ENCODE measurements at regions not wholly inside any gene's neighbourhood (a gene's known extent, or its start where the extent isn't known, plus 50 kb on each side); places are given as distances from the start of the nearest gene placed in this dataset.

DNA sequence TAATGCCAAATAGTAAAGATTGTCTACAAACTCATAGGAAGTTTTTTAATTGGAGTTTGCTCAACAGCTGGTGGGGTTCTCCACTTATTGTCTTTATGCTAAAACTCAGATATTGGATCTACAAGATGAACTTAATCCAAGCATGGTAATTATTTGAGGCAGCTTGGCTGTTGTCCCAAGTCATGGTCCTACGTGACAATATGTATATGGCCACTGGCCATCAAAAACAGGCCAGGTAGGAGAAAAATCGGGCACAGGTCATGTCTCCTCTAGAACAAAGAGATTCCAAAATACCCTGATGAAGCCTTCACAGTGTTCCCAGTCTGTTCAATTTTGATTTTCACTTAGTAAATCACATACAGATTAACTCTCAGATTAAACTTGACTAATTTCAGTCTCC lies 606.4 kb downstream of the TNS3 start:
- no peak overlapping the region for H3K4me3 ChIP-seq (ENCODE audit: low read length)
- WGBS (ENCODE audit: insufficient coverage) = 85% methylated on average over 2 of the region's 2 CpGs

DNA sequence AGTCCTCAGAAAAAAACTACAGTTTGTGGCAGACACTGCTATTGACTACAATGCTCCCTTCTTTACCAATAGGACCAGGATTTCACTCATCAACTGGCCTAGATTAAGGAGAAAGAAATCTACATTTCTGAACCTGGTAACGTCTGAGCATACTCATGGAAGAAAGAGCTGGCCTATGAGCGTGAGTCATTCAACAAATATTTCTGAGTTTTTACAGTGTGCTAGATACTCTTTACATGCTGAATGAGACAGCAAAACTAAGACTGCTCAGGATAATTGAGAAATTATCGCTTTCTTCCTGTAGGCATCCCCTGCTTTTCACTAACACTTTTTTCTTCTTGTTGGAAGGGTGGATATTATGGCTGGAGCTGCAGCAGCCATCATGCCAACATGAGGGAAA lies 609.7 kb downstream of the TNS3 start:
- no peaks in the 10 kb centered on the region for H3K9me3 ChIP-seq (ENCODE audit: control insufficient read depth, insufficient read depth, low read length)
- no peaks in the 10 kb centered on the region for H3K27me3 Mint-ChIP-seq (ENCODE audit: low read depth in 2 of 2)
- no peak for DNase-seq
- peaks cover 2 to 4% of the 10 kb centered on the region in 2 donors for H3K9me3 Mint-ChIP-seq
- no peaks in the 10 kb centered on the region for H3K27me3 ChIP-seq (ENCODE audit: control insufficient read depth, insufficient read depth, low read length)
- no peak overlapping the region for H3K4me3 ChIP-seq (ENCODE audit: low read length)
- H3K4me1 Mint-ChIP-seq = no peaks in the 10 kb centered on the region
- H3K36me3 ChIP-seq (ENCODE audit: control insufficient read depth, insufficient read depth, low read length) = no peaks in the 10 kb centered on the region
- no peak overlapping the region for H3K4me3 Mint-ChIP-seq
- no peaks in the 10 kb centered on the region for H3K36me3 Mint-ChIP-seq
- H3K27ac Mint-ChIP-seq = no peak overlapping the region
- TF ChIP-seq, protein P1, sequence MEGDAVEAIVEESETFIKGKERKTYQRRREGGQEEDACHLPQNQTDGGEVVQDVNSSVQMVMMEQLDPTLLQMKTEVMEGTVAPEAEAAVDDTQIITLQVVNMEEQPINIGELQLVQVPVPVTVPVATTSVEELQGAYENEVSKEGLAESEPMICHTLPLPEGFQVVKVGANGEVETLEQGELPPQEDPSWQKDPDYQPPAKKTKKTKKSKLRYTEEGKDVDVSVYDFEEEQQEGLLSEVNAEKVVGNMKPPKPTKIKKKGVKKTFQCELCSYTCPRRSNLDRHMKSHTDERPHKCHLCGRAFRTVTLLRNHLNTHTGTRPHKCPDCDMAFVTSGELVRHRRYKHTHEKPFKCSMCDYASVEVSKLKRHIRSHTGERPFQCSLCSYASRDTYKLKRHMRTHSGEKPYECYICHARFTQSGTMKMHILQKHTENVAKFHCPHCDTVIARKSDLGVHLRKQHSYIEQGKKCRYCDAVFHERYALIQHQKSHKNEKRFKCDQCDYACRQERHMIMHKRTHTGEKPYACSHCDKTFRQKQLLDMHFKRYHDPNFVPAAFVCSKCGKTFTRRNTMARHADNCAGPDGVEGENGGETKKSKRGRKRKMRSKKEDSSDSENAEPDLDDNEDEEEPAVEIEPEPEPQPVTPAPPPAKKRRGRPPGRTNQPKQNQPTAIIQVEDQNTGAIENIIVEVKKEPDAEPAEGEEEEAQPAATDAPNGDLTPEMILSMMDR (IDR thresholded peaks at IDR 0.05) = no peak
- intact Hi-C loops (cut with micrococcal nuclease) = no loop called here
- no peaks in the 10 kb centered on the region for H3K4me1 ChIP-seq (ENCODE audit: control insufficient read depth, insufficient read depth, low read length)
- ATAC-seq = no peak
- H3K27ac ChIP-seq (ENCODE audit: low read length) = no peak overlapping the region
- WGBS (ENCODE audit: insufficient coverage) = 92% methylated on average over 2 of the region's 3 CpGs

More for the DNA sequence above, 606.4 kb downstream of the TNS3 start:
- Histone ChIP-seq H3K9me3 (ENCODE audit: control insufficient read depth, insufficient read depth, low read length) (no peaks in the 10 kb centered on the region), H3K36me3 (ENCODE audit: control insufficient read depth, insufficient read depth, low read length) (no peaks in the 10 kb centered on the region), H3K4me1 (ENCODE audit: control insufficient read depth, insufficient read depth, low read length) (no peaks in the 10 kb centered on the region), H3K27ac (ENCODE audit: low read length) (no peak overlapping the region), H3K27me3 (ENCODE audit: control insufficient read depth, insufficient read depth, low read length) (no peaks in the 10 kb centered on the region)
- H3K27me3 Mint-ChIP-seq (ENCODE audit: low read depth in 2 of 2) = no peaks in the 10 kb centered on the region
- DNase-seq (no peak), ATAC-seq (no peak)
- H3K36me3 Mint-ChIP-seq = no peaks in the 10 kb centered on the region
- TF ChIP-seq, protein P1 (IDR thresholded peaks at IDR 0.05) = no peak
- intact Hi-C loops (cut with micrococcal nuclease) = no loop called here
- H3K4me3 Mint-ChIP-seq = no peak overlapping the region
- peaks cover under 1 to 5% of the 10 kb centered on the region in 2 donors for H3K9me3 Mint-ChIP-seq
- H3K4me1 Mint-ChIP-seq = no peaks in the 10 kb centered on the region
- H3K27ac Mint-ChIP-seq = no peak overlapping the region

DNA sequence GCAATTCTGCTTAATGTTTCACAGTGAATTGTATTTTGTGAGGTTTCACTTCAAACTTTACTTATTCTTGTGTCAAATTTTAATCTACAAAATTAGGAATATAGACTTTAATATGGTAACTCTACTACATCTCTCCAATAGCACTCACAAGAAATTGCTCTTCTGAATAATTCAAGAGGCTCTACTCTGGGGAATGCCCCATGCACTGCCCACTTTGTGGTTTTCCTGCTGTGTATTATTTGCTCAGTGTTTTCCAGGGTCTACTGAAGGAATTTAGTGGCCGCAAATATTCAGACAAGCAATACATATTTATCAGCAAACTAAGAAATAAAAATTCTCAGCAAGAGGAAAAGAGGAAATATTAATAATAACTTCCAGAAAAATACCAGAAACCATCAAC lies 611.4 kb downstream of the TNS3 start:
- ATAC-seq (no peak), DNase-seq (no peak)
- no CpG with 5 or more reads among the region's 1 CpG for WGBS (ENCODE audit: insufficient coverage)
- no peaks in the 10 kb centered on the region for H3K27me3 Mint-ChIP-seq (ENCODE audit: low read depth in 2 of 2)
- no peak overlapping the region for H3K4me3 Mint-ChIP-seq
- intact Hi-C loops (cut with micrococcal nuclease) = no loop called here
- no peaks in the 10 kb centered on the region for H3K9me3 ChIP-seq (ENCODE audit: control insufficient read depth, insufficient read depth, low read length)
- peaks cover 2% of the 10 kb centered on the region for H3K36me3 Mint-ChIP-seq
- H3K9me3 Mint-ChIP-seq = peaks cover 2 to 4% of the 10 kb centered on the region in 2 donors
- H3K27ac Mint-ChIP-seq = no peak overlapping the region
- H3K4me1 ChIP-seq (ENCODE audit: control insufficient read depth, insufficient read depth, low read length) = no peaks in the 10 kb centered on the region
- no peaks in the 10 kb centered on the region for H3K27me3 ChIP-seq (ENCODE audit: control insufficient read depth, insufficient read depth, low read length)
- H3K4me3 ChIP-seq (ENCODE audit: low read length) = no peak overlapping the region
- no peaks in the 10 kb centered on the region for H3K4me1 Mint-ChIP-seq
- TF ChIP-seq, protein P1 (IDR thresholded peaks at IDR 0.05) = no peak
- no peaks in the 10 kb centered on the region for H3K36me3 ChIP-seq (ENCODE audit: control insufficient read depth, insufficient read depth, low read length)
- no peak overlapping the region for H3K27ac ChIP-seq (ENCODE audit: low read length)

DNA sequence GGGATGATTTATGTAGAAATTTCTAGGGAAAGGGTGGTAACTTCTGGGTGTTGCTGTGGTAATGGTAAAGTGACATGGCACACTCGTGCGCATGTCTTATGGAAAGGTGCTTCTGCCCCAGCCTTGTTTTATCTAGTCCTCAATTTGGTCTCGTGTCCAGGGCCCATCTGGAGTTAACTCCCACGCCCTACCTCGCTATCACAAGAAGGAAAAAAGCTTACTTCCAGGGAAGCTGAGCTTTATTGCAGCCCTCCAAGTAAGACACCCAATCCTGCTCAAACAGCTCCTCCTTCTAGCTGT lies 611.8 kb downstream of the TNS3 start:
- no peaks in the 10 kb centered on the region for H3K4me1 Mint-ChIP-seq
- H3K4me3 Mint-ChIP-seq = no peak overlapping the region
- TF ChIP-seq, protein P1 (IDR thresholded peaks at IDR 0.05) = no peak
- 90% methylated on average over 5 of the region's 5 CpGs for WGBS (ENCODE audit: insufficient coverage)
- no peak overlapping the region for H3K27ac ChIP-seq (ENCODE audit: low read length)
- intact Hi-C loops (cut with micrococcal nuclease) = no loop called here
- H3K27ac Mint-ChIP-seq = no peak overlapping the region
- H3K9me3 Mint-ChIP-seq = peaks cover 3 to 7% of the 10 kb centered on the region in 2 donors
- no peaks in the 10 kb centered on the region for H3K36me3 ChIP-seq (ENCODE audit: control insufficient read depth, insufficient read depth, low read length)
- H3K4me3 ChIP-seq (ENCODE audit: low read length) = no peak overlapping the region
- H3K9me3 ChIP-seq (ENCODE audit: control insufficient read depth, insufficient read depth, low read length) = no peaks in the 10 kb centered on the region
- H3K27me3 ChIP-seq (ENCODE audit: control insufficient read depth, insufficient read depth, low read length) = no peaks in the 10 kb centered on the region
- H3K27me3 Mint-ChIP-seq (ENCODE audit: low read depth in 2 of 2) = no peaks in the 10 kb centered on the region
- peaks cover 6% of the 10 kb centered on the region for H3K36me3 Mint-ChIP-seq
- no peaks in the 10 kb centered on the region for H3K4me1 ChIP-seq (ENCODE audit: control insufficient read depth, insufficient read depth, low read length)
- DNase-seq = no peak
- no peak for ATAC-seq

Measured in natural killer cell (primary cell).